ENCODE measurements at regions not wholly inside any gene's neighbourhood (a gene's known extent, or its start where the extent isn't known, plus 50 kb on each side); places are given as distances from the start of the nearest gene placed in this dataset.

DNA sequence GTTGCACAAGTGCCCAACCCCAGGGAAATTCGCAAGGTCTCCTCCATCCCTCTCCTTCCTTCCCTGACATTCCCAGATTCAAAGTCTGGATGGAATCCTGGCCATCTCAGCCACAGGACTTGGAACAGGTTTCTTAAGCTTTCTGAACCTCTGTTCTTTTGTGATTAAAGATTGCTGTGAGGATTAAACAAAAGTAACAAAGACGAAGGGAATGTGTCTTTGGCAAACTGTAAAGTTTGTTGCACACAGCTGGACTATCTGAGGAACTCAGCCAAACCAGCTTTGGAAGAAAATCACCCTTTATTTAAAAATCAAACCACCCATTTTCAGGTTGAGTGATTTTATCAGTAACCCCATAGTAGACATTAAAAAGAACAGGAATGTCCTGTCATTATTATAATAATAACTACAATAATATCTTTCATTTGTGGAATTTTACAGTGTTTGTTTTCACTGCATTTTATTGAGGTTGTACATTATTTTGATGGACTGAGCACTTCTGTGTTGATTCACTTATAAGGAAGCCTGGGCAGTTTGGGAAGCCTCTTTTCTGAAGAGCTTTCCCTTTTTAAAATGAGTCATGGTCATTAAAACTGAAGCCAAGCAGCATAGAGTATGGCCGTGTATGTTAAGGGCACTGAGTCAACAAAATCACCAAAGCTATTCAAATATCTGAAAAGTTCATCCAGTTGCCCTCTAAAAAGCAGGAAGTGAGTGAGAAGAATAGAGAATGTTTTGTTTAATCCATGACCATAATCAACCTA lies 310.2 kb downstream of the AGTPBP1 start:
- H3K4me1 ChIP-seq (ENCODE audit: control insufficient read depth in 2 of 3, insufficient read depth in 2 of 3, low read depth in 1 of 3, low read length in 3 of 3) = peaks cover 0 to 10% (median 6%) of the 10 kb centered on the region in 3 donors
- no peak overlapping the region for H3K4me3 ChIP-seq (ENCODE audit: low read length in 3 of 3)
- H3K36me3 ChIP-seq (ENCODE audit: control insufficient read depth in 2 of 3, insufficient read depth in 3 of 3, low read length in 3 of 3) = no peaks in the 10 kb centered on the region
- H3K27me3 ChIP-seq (ENCODE audit: control insufficient read depth, insufficient read depth, low read length) = no peaks in the 10 kb centered on the region
- TF ChIP-seq CTCF (IDR thresholded peaks at IDR 0.05; ENCODE audit: borderline replicate concordance, extremely low read depth, insufficient read depth) = no peak
- FAIRE-seq (no peak), DNase-seq (no peak)
- H3K9me3 ChIP-seq (ENCODE audit: control insufficient read depth in 2 of 3, insufficient read depth in 1 of 3, low read length in 3 of 3) = peaks cover 0 to 4% (median 0%) of the 10 kb centered on the region in 3 donors
- intact Hi-C loops (cut with DNase I) = no loop called here
- H3K27ac ChIP-seq (ENCODE audit: low read depth in 2 of 2, low read length in 2 of 2) = no peak overlapping the region
- H3K9ac ChIP-seq (ENCODE audit: low read length in 3 of 3) = no peak overlapping the region

- H3K4me3 ChIP-seq (ENCODE audit: low read length in 3 of 3) = no peak overlapping the region
- FAIRE-seq = no peak
- H3K36me3 ChIP-seq (ENCODE audit: control insufficient read depth in 2 of 3, insufficient read depth in 3 of 3, low read length in 3 of 3) = no peaks in the 10 kb centered on the region
- intact Hi-C loops (cut with DNase I) = no loop called here
- peaks cover 0 to 4% (median 0%) of the 10 kb centered on the region in 3 donors for H3K9me3 ChIP-seq (ENCODE audit: control insufficient read depth in 2 of 3, insufficient read depth in 1 of 3, low read length in 3 of 3)
- no peak overlapping the region for H3K9ac ChIP-seq (ENCODE audit: low read length in 3 of 3)
- DNase-seq = peak in 3 of 5 donors; percentile 42 to 76 (median 60)
- peaks cover 0 to 10% (median 6%) of the 10 kb centered on the region in 3 donors for H3K4me1 ChIP-seq (ENCODE audit: control insufficient read depth in 2 of 3, insufficient read depth in 2 of 3, low read depth in 1 of 3, low read length in 3 of 3)
- no peak for TF ChIP-seq CTCF (IDR thresholded peaks at IDR 0.05; ENCODE audit: borderline replicate concordance, extremely low read depth, insufficient read depth)
- no peak overlapping the region for H3K27ac ChIP-seq (ENCODE audit: low read depth in 2 of 2, low read length in 2 of 2)
- no peaks in the 10 kb centered on the region for H3K27me3 ChIP-seq (ENCODE audit: control insufficient read depth, insufficient read depth, low read length)
Observed at GRCh38 chr9:85430659-85431338, 311.0 kb downstream of the AGTPBP1 start.

GRCh38 chr9:85428230-85428629 lies 313.5 kb downstream of the AGTPBP1 start:
- Histone ChIP-seq H3K9ac (ENCODE audit: low read length in 3 of 3) (no peak overlapping the region), H3K36me3 (ENCODE audit: control insufficient read depth in 2 of 3, insufficient read depth in 3 of 3, low read length in 3 of 3) (no peaks in the 10 kb centered on the region), H3K4me3 (ENCODE audit: low read length in 3 of 3) (no peak overlapping the region), H3K27me3 (ENCODE audit: control insufficient read depth, insufficient read depth, low read length) (no peaks in the 10 kb centered on the region), H3K27ac (ENCODE audit: low read depth in 2 of 2, low read length in 2 of 2) (no peak overlapping the region), H3K4me1 (ENCODE audit: control insufficient read depth in 2 of 3, insufficient read depth in 2 of 3, low read depth in 1 of 3, low read length in 3 of 3) (peaks cover 6 to 10% (median 8%) of the 10 kb centered on the region in 3 donors), H3K9me3 (ENCODE audit: control insufficient read depth in 2 of 3, insufficient read depth in 1 of 3, low read length in 3 of 3) (peaks cover 0 to 4% (median 0%) of the 10 kb centered on the region in 3 donors)
- no peak for FAIRE-seq
- no peak for TF ChIP-seq CTCF (IDR thresholded peaks at IDR 0.05; ENCODE audit: borderline replicate concordance, extremely low read depth, insufficient read depth)
- intact Hi-C loops (cut with DNase I) = no loop called here
- DNase-seq = peak in 3 of 5 donors; percentile 41 to 87 (median 71)
